ENCODE measurements at regions not wholly inside any gene's neighbourhood (a gene's known extent, or its start where the extent isn't known, plus 50 kb on each side); places are given as distances from the start of the nearest gene placed in this dataset.

DNA sequence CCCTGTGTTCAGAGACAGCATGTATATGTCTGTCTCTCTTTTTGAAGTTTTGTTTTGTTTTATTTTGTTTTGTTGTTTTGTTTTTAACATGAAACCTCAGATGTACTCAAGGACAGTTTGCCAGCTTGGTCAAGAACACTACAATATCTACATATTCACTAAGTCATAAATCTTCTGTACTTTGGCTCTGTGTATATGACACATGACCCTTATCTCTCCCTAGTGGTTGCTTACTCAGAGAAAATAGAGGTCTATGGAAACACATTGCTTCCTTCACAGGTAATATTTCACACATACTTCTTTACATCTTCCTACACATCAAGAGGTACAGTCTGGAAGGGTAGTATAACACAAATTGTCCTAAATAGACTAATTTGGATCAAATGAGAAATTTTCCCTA, 312.6 kb upstream of the VRK2 start:
- TF ChIP-seq, protein P1, sequence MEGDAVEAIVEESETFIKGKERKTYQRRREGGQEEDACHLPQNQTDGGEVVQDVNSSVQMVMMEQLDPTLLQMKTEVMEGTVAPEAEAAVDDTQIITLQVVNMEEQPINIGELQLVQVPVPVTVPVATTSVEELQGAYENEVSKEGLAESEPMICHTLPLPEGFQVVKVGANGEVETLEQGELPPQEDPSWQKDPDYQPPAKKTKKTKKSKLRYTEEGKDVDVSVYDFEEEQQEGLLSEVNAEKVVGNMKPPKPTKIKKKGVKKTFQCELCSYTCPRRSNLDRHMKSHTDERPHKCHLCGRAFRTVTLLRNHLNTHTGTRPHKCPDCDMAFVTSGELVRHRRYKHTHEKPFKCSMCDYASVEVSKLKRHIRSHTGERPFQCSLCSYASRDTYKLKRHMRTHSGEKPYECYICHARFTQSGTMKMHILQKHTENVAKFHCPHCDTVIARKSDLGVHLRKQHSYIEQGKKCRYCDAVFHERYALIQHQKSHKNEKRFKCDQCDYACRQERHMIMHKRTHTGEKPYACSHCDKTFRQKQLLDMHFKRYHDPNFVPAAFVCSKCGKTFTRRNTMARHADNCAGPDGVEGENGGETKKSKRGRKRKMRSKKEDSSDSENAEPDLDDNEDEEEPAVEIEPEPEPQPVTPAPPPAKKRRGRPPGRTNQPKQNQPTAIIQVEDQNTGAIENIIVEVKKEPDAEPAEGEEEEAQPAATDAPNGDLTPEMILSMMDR (IDR thresholded peaks at IDR 0.05), result no peak
- TF ChIP-seq POLR2A (IDR thresholded peaks at IDR 0.05), result no peak
